SK-N-SH (cell line): ENCODE measurements at regions not wholly inside any gene's neighbourhood (a gene's known extent, or its start where the extent isn't known, plus 50 kb on each side); places are given as distances from the start of the nearest gene placed in this dataset.

Experiments
- CTCF ChIA-PET: fragments of 300-600, 350-600 bp; formaldehyde crosslinking; extraction: SDS; loops from one replicate; lab custom pipeline; 2021; lab: Yijun Ruan, JAX
- POLR2A ChIA-PET: fragments of 350-600 bp; sonication (Branson Sonifier 250); formaldehyde crosslinking; extraction: SDS; loops from one replicate; lab custom pipeline; 2020; ENCODE audit warnings: antibody characterized with exemption, inconsistent platforms; lab: Yijun Ruan, JAX
- DNase-seq: peaks from one replicate; pipeline ENCODE4 v3.0.0; 2012
- H2AFZ ChIP-seq: fragments of 200-600 bp; sonication (generic); 2 replicates; pipeline ENCODE4 v1.8.1; 2016; ENCODE audit warnings: antibody characterized with exemption, mild to moderate bottlenecking, low read depth
- H3F3A ChIP-seq: fragments of 200-600 bp; sonication (generic); replicated peaks from 2 replicates; pipeline ENCODE3; 2016; ENCODE audit warnings: antibody characterized with exemption, mild to moderate bottlenecking; ENCODE audit not compliant: insufficient read depth
- H3K27ac ChIP-seq, 2 experiments: fragments of 200-500 bp in 1 of 2; fragments of 200-600 bp in 1 of 2; sonication (Bioruptor generic) in 1 of 2; sonication (generic), shearing (Covaris generic) in 1 of 2; 2 replicates each; pipeline versions ENCODE4 v1.5.1 to v1.6.1; 2014 to 2016; ENCODE audit warnings: low read depth in 2 of 2, inconsistent platforms in 1 of 2, low read length in 1 of 2, mild to moderate bottlenecking in 1 of 2, mixed read lengths in 1 of 2
- H3K27me3 ChIP-seq: fragments of 200-600 bp; sonication (generic), shearing (Covaris generic); 2 replicates; pipeline ENCODE4 v1.6.1; 2016; ENCODE audit warnings: mixed run types; ENCODE audit not compliant: insufficient read depth
- H3K36me3 ChIP-seq, 2 experiments: fragments of 200-500 bp in 1 of 2; fragments of 200-600 bp in 1 of 2; sonication (Bioruptor generic) in 1 of 2; sonication (generic) in 1 of 2; replicated peaks in 1 of 2; 2 replicates each; pipeline versions ENCODE3 to v1.5.1; 2014 to 2016; ENCODE audit warnings: low read length in 1 of 2, mild to moderate bottlenecking in 1 of 2; ENCODE audit not compliant: insufficient read depth in 2 of 2, control insufficient read depth in 1 of 2
- H3K4me1 ChIP-seq, 2 experiments: fragments of 200-500 bp in 1 of 2; fragments of 200-600 bp in 1 of 2; sonication (Bioruptor generic) in 1 of 2; sonication (generic), shearing (Covaris generic) in 1 of 2; 2 replicates each; pipeline versions ENCODE4 v1.5.1 to v1.6.1; 2014 to 2016; ENCODE audit warnings: low read depth in 1 of 2, low read length in 1 of 2, mixed run types in 1 of 2; ENCODE audit not compliant: insufficient read depth in 2 of 2, control insufficient read depth in 1 of 2
- H3K4me2 ChIP-seq: fragments of 200-600 bp; sonication (generic), shearing (Covaris generic); 2 replicates; pipeline ENCODE4 v1.6.1; 2017; ENCODE audit warnings: mixed run types
- H3K4me3 ChIP-seq, 2 experiments: fragments of 200-500 bp in 1 of 2; fragments of 200-600 bp in 1 of 2; sonication (Bioruptor generic) in 1 of 2; sonication (generic), shearing (Covaris generic) in 1 of 2; 2 replicates each; pipeline versions ENCODE4 v1.5.1 to v1.8.1; 2014 to 2016; ENCODE audit warnings: low read depth in 2 of 2, inconsistent platforms in 1 of 2, low read length in 1 of 2, mild to moderate bottlenecking in 1 of 2, mixed read lengths in 1 of 2, moderate library complexity in 1 of 2
- H3K79me2 ChIP-seq: fragments of 200-600 bp; sonication (generic); 2 replicates; pipeline ENCODE4 v1.8.1; 2017; ENCODE audit warnings: mild to moderate bottlenecking; ENCODE audit not compliant: insufficient read depth
- H3K9ac ChIP-seq: fragments of 200-600 bp; sonication (generic); 2 replicates; pipeline ENCODE4 v1.6.1; 2017; ENCODE audit warnings: mixed run types
- H3K9me2 ChIP-seq: fragments of 200-600 bp; sonication (generic); 2 replicates; pipeline ENCODE4 v1.6.1; 2017; ENCODE audit warnings: mixed run types
- H3K9me3 ChIP-seq: fragments of 200-600 bp; sonication (generic); 2 replicates; pipeline ENCODE4 v1.6.1; 2017; ENCODE audit warnings: mixed run types, mild to moderate bottlenecking, moderate library complexity
- H4K20me1 ChIP-seq: fragments of 200-600 bp; sonication (generic); 2 replicates; pipeline ENCODE4 v1.6.1; 2017; ENCODE audit warnings: mild to moderate bottlenecking, mixed run types; ENCODE audit not compliant: insufficient read depth
- CHD2 ChIP-seq: fragments of 150-350 bp; IDR thresholded peaks from 2 replicates; pipeline ENCODE4 v1.6.1; 2018; ENCODE audit warnings: low read length; ENCODE audit not compliant: partially characterized antibody
- EP300 ChIP-seq, 2 experiments: IDR thresholded peaks; 2 replicates each; pipeline versions ENCODE4 v1.4.0 to v1.6.1; 2012; ENCODE audit warnings: borderline replicate concordance in 1 of 2, low read depth in 1 of 2, low read length in 1 of 2
- FOXJ3 ChIP-seq: sonication (generic); formaldehyde crosslinking; IDR thresholded peaks from 2 replicates; pipeline ENCODE4 v1.5.1; 2020; ENCODE audit warnings: mild to moderate bottlenecking, missing genetic modification reagents
- FOXM1 ChIP-seq: IDR thresholded peaks from 2 replicates; pipeline ENCODE4 v1.4.0; 2012; ENCODE audit warnings: low read depth, mild to moderate bottlenecking
- MEF2A ChIP-seq: IDR thresholded peaks from 2 replicates; pipeline ENCODE4 v1.4.0; 2012; ENCODE audit warnings: low read depth, borderline replicate concordance
- NFIC ChIP-seq: IDR thresholded peaks from 2 replicates; pipeline ENCODE4 v1.4.0; 2012; ENCODE audit warnings: borderline replicate concordance
- POLR2AphosphoS5 ChIP-seq: IDR thresholded peaks from 2 replicates; pipeline ENCODE4 v1.6.1; 2012; ENCODE audit warnings: low read depth, low read length
- SIN3A ChIP-seq: IDR thresholded peaks from 2 replicates; pipeline ENCODE4 v1.6.1; 2012; ENCODE audit warnings: low read depth, mild to moderate bottlenecking, low read length, moderate library complexity, borderline replicate concordance
- TCF12 ChIP-seq: IDR thresholded peaks from 2 replicates; pipeline ENCODE4 v1.4.0; 2012
- WGBS: methylation state at CpG from one replicate; pipeline ENCODE4 v1.1.6; 2017; ENCODE audit warnings: low lambda C conversion rate; 5-methylcytosine and 5-hydroxymethylcytosine counted together
- TF ChIP-seq, protein P1 (sequence below): IDR thresholded peaks from 2 replicates; pipeline ENCODE4 v1.6.1; 2012; ENCODE audit warnings: mild to moderate bottlenecking, low read depth, low read length, moderate library complexity
- TF ChIP-seq, protein P2 (sequence below): fragments of 150-350 bp; IDR thresholded peaks from 2 replicates; pipeline ENCODE4 v1.6.1; 2016; ENCODE audit warnings: mild to moderate bottlenecking, low read depth, low read length
- TF ChIP-seq, protein P3 (sequence below): fragments of 150-350 bp; IDR thresholded peaks from 2 replicates; pipeline ENCODE4 v1.6.1; 2017; ENCODE audit warnings: antibody characterized with exemption, low read length, low read depth, borderline replicate concordance
- TF ChIP-seq, protein P4 (sequence below): IDR thresholded peaks from 2 replicates; pipeline ENCODE4; 2012

DNA sequence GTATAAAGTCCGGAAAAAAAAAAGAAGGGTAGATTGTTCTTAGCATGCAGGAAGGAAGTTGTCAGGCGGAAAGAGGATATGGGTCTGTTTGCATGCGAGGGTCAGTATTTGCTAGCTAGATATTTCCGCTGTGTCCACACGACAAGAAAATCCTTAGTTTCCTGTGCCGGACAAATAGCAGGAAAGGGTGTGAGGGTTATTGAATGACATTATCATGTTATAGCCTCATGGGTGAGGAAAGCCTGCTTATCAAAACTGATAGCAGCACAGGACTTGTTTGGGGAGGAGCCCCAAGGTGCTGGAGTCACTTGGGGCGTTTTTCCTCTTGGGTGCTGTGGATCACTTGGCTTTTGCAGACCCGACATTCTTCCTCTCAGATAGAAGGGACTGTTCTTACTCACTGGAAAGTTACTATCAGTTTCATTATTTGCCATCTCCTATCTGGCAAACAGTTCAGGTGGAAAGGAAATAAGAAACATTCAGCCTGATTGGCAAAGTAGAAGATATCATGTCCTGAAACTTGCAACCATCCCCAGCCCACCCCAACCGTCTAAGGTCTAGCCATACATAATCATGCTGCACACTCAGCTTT lies 127.2 kb upstream of the DPH6 start (continued):
- TF ChIP-seq, protein P1, sequence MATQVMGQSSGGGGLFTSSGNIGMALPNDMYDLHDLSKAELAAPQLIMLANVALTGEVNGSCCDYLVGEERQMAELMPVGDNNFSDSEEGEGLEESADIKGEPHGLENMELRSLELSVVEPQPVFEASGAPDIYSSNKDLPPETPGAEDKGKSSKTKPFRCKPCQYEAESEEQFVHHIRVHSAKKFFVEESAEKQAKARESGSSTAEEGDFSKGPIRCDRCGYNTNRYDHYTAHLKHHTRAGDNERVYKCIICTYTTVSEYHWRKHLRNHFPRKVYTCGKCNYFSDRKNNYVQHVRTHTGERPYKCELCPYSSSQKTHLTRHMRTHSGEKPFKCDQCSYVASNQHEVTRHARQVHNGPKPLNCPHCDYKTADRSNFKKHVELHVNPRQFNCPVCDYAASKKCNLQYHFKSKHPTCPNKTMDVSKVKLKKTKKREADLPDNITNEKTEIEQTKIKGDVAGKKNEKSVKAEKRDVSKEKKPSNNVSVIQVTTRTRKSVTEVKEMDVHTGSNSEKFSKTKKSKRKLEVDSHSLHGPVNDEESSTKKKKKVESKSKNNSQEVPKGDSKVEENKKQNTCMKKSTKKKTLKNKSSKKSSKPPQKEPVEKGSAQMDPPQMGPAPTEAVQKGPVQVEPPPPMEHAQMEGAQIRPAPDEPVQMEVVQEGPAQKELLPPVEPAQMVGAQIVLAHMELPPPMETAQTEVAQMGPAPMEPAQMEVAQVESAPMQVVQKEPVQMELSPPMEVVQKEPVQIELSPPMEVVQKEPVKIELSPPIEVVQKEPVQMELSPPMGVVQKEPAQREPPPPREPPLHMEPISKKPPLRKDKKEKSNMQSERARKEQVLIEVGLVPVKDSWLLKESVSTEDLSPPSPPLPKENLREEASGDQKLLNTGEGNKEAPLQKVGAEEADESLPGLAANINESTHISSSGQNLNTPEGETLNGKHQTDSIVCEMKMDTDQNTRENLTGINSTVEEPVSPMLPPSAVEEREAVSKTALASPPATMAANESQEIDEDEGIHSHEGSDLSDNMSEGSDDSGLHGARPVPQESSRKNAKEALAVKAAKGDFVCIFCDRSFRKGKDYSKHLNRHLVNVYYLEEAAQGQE: no peak
- TF ChIP-seq, protein P2, sequence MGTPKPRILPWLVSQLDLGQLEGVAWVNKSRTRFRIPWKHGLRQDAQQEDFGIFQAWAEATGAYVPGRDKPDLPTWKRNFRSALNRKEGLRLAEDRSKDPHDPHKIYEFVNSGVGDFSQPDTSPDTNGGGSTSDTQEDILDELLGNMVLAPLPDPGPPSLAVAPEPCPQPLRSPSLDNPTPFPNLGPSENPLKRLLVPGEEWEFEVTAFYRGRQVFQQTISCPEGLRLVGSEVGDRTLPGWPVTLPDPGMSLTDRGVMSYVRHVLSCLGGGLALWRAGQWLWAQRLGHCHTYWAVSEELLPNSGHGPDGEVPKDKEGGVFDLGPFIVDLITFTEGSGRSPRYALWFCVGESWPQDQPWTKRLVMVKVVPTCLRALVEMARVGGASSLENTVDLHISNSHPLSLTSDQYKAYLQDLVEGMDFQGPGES: no peak
- TF ChIP-seq MEF2A (no peak), NFIC (no peak), SIN3A (no peak), FOXM1 (no peak), POLR2AphosphoS5 (no peak)
- TF ChIP-seq, protein P3, sequence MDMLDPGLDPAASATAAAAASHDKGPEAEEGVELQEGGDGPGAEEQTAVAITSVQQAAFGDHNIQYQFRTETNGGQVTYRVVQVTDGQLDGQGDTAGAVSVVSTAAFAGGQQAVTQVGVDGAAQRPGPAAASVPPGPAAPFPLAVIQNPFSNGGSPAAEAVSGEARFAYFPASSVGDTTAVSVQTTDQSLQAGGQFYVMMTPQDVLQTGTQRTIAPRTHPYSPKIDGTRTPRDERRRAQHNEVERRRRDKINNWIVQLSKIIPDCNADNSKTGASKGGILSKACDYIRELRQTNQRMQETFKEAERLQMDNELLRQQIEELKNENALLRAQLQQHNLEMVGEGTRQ: no peak

DNA sequence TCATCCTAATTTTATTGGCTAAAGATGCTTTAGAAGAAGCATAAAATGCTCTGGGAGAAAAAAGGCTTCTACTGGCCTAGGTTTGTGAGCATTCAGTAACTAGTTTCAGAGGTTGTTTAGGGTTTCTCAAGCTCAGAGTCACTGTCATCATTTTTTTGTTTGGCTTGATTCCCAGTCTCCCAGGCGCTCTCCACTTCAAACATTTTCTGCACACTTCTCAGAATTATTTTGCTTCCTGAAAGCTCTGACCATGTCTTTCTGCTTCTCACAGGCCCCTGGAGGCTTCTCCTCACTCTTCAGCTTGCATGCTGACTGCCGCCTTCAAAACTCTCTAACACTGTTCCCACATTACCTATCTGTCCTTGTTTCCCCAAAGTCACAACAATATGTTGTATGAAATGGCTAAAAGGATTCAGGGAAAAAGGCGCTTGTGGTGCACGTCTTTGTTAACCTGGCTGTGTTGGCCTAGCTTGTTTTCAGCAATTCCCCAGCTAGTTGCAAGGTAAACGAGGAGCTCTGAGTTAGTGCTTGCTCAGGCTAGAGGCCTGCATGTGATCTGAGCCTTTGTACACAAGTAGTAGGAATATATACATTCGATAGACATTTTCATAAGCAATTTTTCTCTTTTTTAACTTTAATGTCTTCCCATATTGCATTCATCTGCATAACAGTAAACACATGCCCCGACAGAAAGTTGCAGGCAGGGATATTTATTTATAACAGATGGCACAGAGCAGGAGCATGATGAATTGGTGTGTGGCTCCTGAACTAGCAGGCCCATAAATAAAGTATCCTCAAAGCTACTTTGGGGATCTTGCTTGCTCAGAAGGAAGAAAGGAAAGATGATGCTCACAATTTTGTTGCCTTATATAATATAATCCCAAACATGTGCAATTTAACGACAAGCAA lies 129.2 kb upstream of the DPH6 start:
- peak overlapping the region; percentile 34 to 84; a peak in 3 of 4 replicates for H3K27ac ChIP-seq
- no peaks in the 10 kb centered on the region for H3K36me3 ChIP-seq
- H3K27me3 ChIP-seq: no peaks in the 10 kb centered on the region
- H3K4me3 ChIP-seq: no peak overlapping the region
- peak; percentile 42 for DNase-seq
- H3F3A ChIP-seq: peaks cover 2% of the 10 kb centered on the region
- no peaks in the 10 kb centered on the region for H4K20me1 ChIP-seq
- H3K79me2 ChIP-seq: no peaks in the 10 kb centered on the region
- POLR2A ChIA-PET: no interaction called here
- H2AFZ ChIP-seq: 0 out of 2 replicates have a peak overlapping the region, but pooled peaks have one; percentile 37
- CTCF ChIA-PET: interaction anchor here (1.0 kb wide), 1 partner anchor 87 kb away, joined by 3 read pairs; no protein-coding TSS in a partner anchor
- TF ChIP-seq TCF12 (peak; percentile 91), POLR2AphosphoS5 (peak; percentile 62), CHD2 (peak; percentile 30), NFIC (peak; percentile 58), FOXJ3 (no peak), EP300 (IDR thresholded peaks at IDR 0.05; ENCODE audit: borderline replicate concordance in 1 of 2, low read depth in 1 of 2, low read length in 1 of 2) (peak in 1 of 2 experiments; percentile 88; a peak in 2 of 4 replicates)
- TF ChIP-seq, protein P2: no peak
- TF ChIP-seq, protein P4, sequence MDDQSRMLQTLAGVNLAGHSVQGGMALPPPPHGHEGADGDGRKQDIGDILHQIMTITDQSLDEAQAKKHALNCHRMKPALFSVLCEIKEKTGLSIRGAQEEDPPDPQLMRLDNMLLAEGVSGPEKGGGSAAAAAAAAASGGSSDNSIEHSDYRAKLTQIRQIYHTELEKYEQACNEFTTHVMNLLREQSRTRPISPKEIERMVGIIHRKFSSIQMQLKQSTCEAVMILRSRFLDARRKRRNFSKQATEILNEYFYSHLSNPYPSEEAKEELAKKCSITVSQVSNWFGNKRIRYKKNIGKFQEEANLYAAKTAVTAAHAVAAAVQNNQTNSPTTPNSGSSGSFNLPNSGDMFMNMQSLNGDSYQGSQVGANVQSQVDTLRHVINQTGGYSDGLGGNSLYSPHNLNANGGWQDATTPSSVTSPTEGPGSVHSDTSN: peak; percentile 83
- no peaks in the 10 kb centered on the region for H3K9me2 ChIP-seq
- H3K4me1 ChIP-seq: peaks cover 6 to 10% of the 10 kb centered on the region in 2 experiments; a peak in 3 of 4 replicates
- no peaks in the 10 kb centered on the region for H3K9me3 ChIP-seq
- 48% methylated on average over 8 of the region's 8 CpGs for WGBS
- no peak overlapping the region for H3K4me2 ChIP-seq
- H3K9ac ChIP-seq: no peak overlapping the region
